IMR-90 (cell line): ENCODE measurements at regions not wholly inside any gene's neighbourhood (a gene's known extent, or its start where the extent isn't known, plus 50 kb on each side); places are given as distances from the start of the nearest gene placed in this dataset.

Source experiments
- ATAC-seq: fragments of 200-7000 bp; cut with Tn5 transposase; 2 replicates; pipeline ENCODE4 v1.9.1; 2020; ENCODE audit warnings: low read depth, mild to moderate bottlenecking, moderate library complexity
- BruUV-seq: library from RNA; stranded (reverse); fragments of 400-500 nt; replicated peaks from 2 replicates; lab custom pipeline; 2021; lab: Mats Ljungman, UMichigan
- CTCF ChIA-PET: fragments of 300-600 bp; formaldehyde crosslinking; extraction: SDS; loops from one replicate; lab custom pipeline; 2021; ENCODE audit warnings: antibody characterized with exemption; lab: Yijun Ruan, JAX
- POLR2A ChIA-PET: fragments of 300-600 bp; sonication (Branson Sonifier 250); formaldehyde crosslinking; loops from one replicate; lab custom pipeline; 2022; ENCODE audit warnings: antibody characterized with exemption; ENCODE audit not compliant: unreplicated experiment; lab: Charles Lee
- DNase-seq: peaks from one replicate; pipeline ENCODE4 v3.0.0; 2013
- H2AFZ ChIP-seq: replicated peaks from 2 replicates; pipeline ENCODE3; 2013; ENCODE audit warnings: low read length, mild to moderate bottlenecking; ENCODE audit not compliant: poor library complexity
- H2AK5ac ChIP-seq: 2 replicates; pipeline ENCODE4 v1.6.1; 2013; ENCODE audit warnings: low read depth, low read length, inconsistent platforms
- H2AK9ac ChIP-seq: replicated peaks from 2 replicates; pipeline ENCODE3; 2013; ENCODE audit warnings: mild to moderate bottlenecking, low read depth, low read length, moderate library complexity; ENCODE audit not compliant: poor library complexity
- H2BK120ac ChIP-seq: 2 replicates; pipeline ENCODE4 v1.6.1; 2013; ENCODE audit warnings: low read depth, low read length, inconsistent platforms
- H2BK15ac ChIP-seq: 3 replicates; pipeline ENCODE4 v1.6.1; 2013; ENCODE audit warnings: low read depth, low read length, inconsistent platforms
- H2BK20ac ChIP-seq: 2 replicates; pipeline ENCODE4 v1.6.1; 2013; ENCODE audit warnings: low read depth, mild to moderate bottlenecking, inconsistent platforms, low read length, moderate library complexity
- H2BK5ac ChIP-seq: 2 replicates; pipeline ENCODE4 v1.6.1; 2013; ENCODE audit warnings: mild to moderate bottlenecking, low read depth, low read length, inconsistent platforms; ENCODE audit not compliant: poor library complexity, severe bottlenecking
- H3K14ac ChIP-seq: replicated peaks from 2 replicates; pipeline ENCODE4 v1.6.1; 2013; ENCODE audit warnings: low read depth, low read length, inconsistent platforms
- H3K18ac ChIP-seq: 2 replicates; pipeline ENCODE4 v1.6.1; 2013; ENCODE audit warnings: low read depth, low read length, control low read depth
- H3K23ac ChIP-seq: 2 replicates; pipeline ENCODE4 v1.6.1; 2013; ENCODE audit warnings: low read depth, low read length, inconsistent platforms
- H3K27ac ChIP-seq: 2 replicates; pipeline ENCODE4 v1.5.1; 2013; ENCODE audit warnings: mild to moderate bottlenecking, control low read depth, low read length; ENCODE audit not compliant: insufficient read depth
- H3K27me3 ChIP-seq: 2 replicates; pipeline ENCODE4 v1.6.1; 2013; ENCODE audit warnings: low read length; ENCODE audit not compliant: control insufficient read depth, insufficient read depth
- H3K36me3 ChIP-seq: 2 replicates; pipeline ENCODE4 v1.6.1; 2013; ENCODE audit warnings: low read length, mixed read lengths; ENCODE audit not compliant: control insufficient read depth, insufficient read depth
- H3K4ac ChIP-seq: 2 replicates; pipeline ENCODE4 v1.6.1; 2013; ENCODE audit warnings: low read depth, low read length, inconsistent platforms
- H3K4me1 ChIP-seq: 2 replicates; pipeline ENCODE4 v1.6.1; 2013; ENCODE audit warnings: low read length, mixed read lengths; ENCODE audit not compliant: control insufficient read depth, insufficient read depth
- H3K4me2 ChIP-seq: 2 replicates; pipeline ENCODE4 v1.6.1; 2013; ENCODE audit warnings: low read depth, mild to moderate bottlenecking, control low read depth, low read length, moderate library complexity
- H3K4me3 ChIP-seq: 2 replicates; pipeline ENCODE4 v1.5.1; 2013; ENCODE audit warnings: low read depth, mild to moderate bottlenecking, control low read depth, low read length, moderate library complexity; ENCODE audit not compliant: insufficient read depth
- H3K56ac ChIP-seq: 2 replicates; pipeline ENCODE4 v1.6.1; 2013; ENCODE audit warnings: low read length, inconsistent platforms; ENCODE audit not compliant: insufficient read depth; ENCODE audit errors: extremely low read depth
- H3K79me1 ChIP-seq, 2 experiments: 2 replicates each; pipeline ENCODE4 v1.6.1; 2013; ENCODE audit warnings: low read length in 2 of 2, inconsistent platforms in 1 of 2, low read depth in 1 of 2
- H3K9ac ChIP-seq: 2 replicates; pipeline ENCODE4 v1.6.1; 2013; ENCODE audit warnings: low read depth, low read length, control low read depth
- H3K9me1 ChIP-seq: 2 replicates; pipeline ENCODE4 v1.6.1; 2013; ENCODE audit warnings: low read length, inconsistent platforms; ENCODE audit not compliant: insufficient read depth
- H3K9me3 ChIP-seq: 2 replicates; pipeline ENCODE4 v1.6.1; 2013; ENCODE audit warnings: low read length; ENCODE audit not compliant: control insufficient read depth, insufficient read depth
- H4K20me1 ChIP-seq: 2 replicates; pipeline ENCODE4 v1.6.1; 2013; ENCODE audit warnings: low read length, inconsistent platforms; ENCODE audit not compliant: insufficient read depth
- H4K5ac ChIP-seq: 2 replicates; pipeline ENCODE4 v1.6.1; 2013; ENCODE audit warnings: mild to moderate bottlenecking, low read depth, low read length, control low read depth
- H4K8ac ChIP-seq, 2 experiments: 2 replicates each; pipeline ENCODE4 v1.6.1; 2013; ENCODE audit warnings: low read depth in 2 of 2, low read length in 2 of 2, control low read depth in 1 of 2, inconsistent platforms in 1 of 2
- H4K91ac ChIP-seq: 2 replicates; pipeline ENCODE4 v1.6.1; 2013; ENCODE audit warnings: low read depth, low read length, inconsistent platforms; ENCODE audit not compliant: insufficient read depth
- BHLHE40 ChIP-seq: fragments of 150-350 bp; IDR thresholded peaks from 2 replicates; pipeline ENCODE4 v1.6.1; 2016; ENCODE audit warnings: mild to moderate bottlenecking, low read depth, low read length
- CEBPB ChIP-seq: IDR thresholded peaks from 2 replicates; pipeline ENCODE4 v1.6.1; 2012; ENCODE audit warnings: low read depth, low read length, improper control_type of control experiment
- CHD1 ChIP-seq: IDR thresholded peaks from 2 replicates; pipeline ENCODE4 v1.6.1; 2012; ENCODE audit warnings: low read depth, low read length, improper control_type of control experiment
- CTCF ChIP-seq: conservative IDR thresholded peaks from 2 replicates; pipeline ENCODE4 v1.5.1; 2012; ENCODE audit warnings: mild to moderate bottlenecking, low read depth, low read length, improper control_type of control experiment
- FOS ChIP-seq: fragments of 150-350 bp; IDR thresholded peaks from 2 replicates; pipeline ENCODE4 v1.6.1; 2016; ENCODE audit warnings: low read depth, low read length
- MAFK ChIP-seq: IDR thresholded peaks from 2 replicates; pipeline ENCODE4 v1.6.1; 2012; ENCODE audit warnings: low read depth, low read length, improper control_type of control experiment
- MAZ ChIP-seq: IDR thresholded peaks from 2 replicates; pipeline ENCODE4 v1.6.1; 2012; ENCODE audit warnings: low read depth, mild to moderate bottlenecking, low read length, improper control_type of control experiment, moderate library complexity, borderline replicate concordance
- MXI1 ChIP-seq: IDR thresholded peaks from 2 replicates; pipeline ENCODE4 v1.6.1; 2012; ENCODE audit warnings: low read depth, mild to moderate bottlenecking, low read length, moderate library complexity, borderline replicate concordance
- NFE2L2 ChIP-seq: fragments of 150-350 bp; IDR thresholded peaks from 2 replicates; pipeline ENCODE4 v1.6.1; 2016; ENCODE audit warnings: low read depth, mild to moderate bottlenecking, low read length
- POLR2A ChIP-seq: IDR thresholded peaks from 2 replicates; pipeline ENCODE4 v1.6.1; 2012; ENCODE audit warnings: mild to moderate bottlenecking, low read depth, low read length
- RAD21 ChIP-seq: IDR thresholded peaks from 2 replicates; pipeline ENCODE4 v1.6.1; 2012; ENCODE audit warnings: low read length, improper control_type of control experiment
- RCOR1 ChIP-seq: IDR thresholded peaks from 2 replicates; pipeline ENCODE4 v1.6.1; 2012; ENCODE audit warnings: mild to moderate bottlenecking, low read length, improper control_type of control experiment; ENCODE audit not compliant: insufficient replicate concordance
- RFX5 ChIP-seq: IDR thresholded peaks from 2 replicates; pipeline ENCODE4 v1.8.0; 2012; ENCODE audit warnings: low read depth, mild to moderate bottlenecking, low read length, moderate library complexity
- SMC3 ChIP-seq: fragments of 150-350 bp; IDR thresholded peaks from 2 replicates; pipeline ENCODE4 v1.6.1; 2016; ENCODE audit warnings: low read depth, mild to moderate bottlenecking, antibody characterized with exemption, low read length, moderate library complexity
- WGBS, 2 experiments: methylation state at CpG; one replicate each; pipeline versions ENCODE4 v1.1.5 to v1.1.7; 2013; ENCODE audit warnings: missing lambda C conversion rate in 2 of 2; ENCODE audit not compliant: insufficient read length in 1 of 2; ENCODE audit errors: extremely low coverage in 2 of 2; 5-methylcytosine and 5-hydroxymethylcytosine counted together
- dilution Hi-C: fragments of 300-500 bp; cut with HindIII; formaldehyde crosslinking; loops from one replicate; pipeline ENCODE4 v1.14.3; 2018; ENCODE audit warnings: low sequenced_read_pairs; ENCODE audit not compliant: unreplicated experiment
- in situ Hi-C: fragments of 300-500 bp; cut with MboI; formaldehyde crosslinking; loops from 3 replicates; pipeline ENCODE4 v1.14.3; 2019; ENCODE audit warnings: low sequenced_read_pairs, inconsistent platforms, mixed read lengths
- intact Hi-C: fragments of 100-400 bp; cut with micrococcal nuclease; formaldehyde crosslinking; loops from 2 replicates; pipeline ENCODE4 v1.10.0; 2022
- TF ChIP-seq, protein P1 (sequence below): fragments of 150-350 bp; IDR thresholded peaks from 2 replicates; pipeline ENCODE4 v1.6.1; 2016; ENCODE audit warnings: low read depth, mild to moderate bottlenecking, low read length, moderate library complexity, borderline replicate concordance
- TF ChIP-seq, protein P2 (sequence below): fragments of 150-350 bp; IDR thresholded peaks from 2 replicates; pipeline ENCODE4 v1.6.1; 2017; ENCODE audit warnings: mild to moderate bottlenecking, antibody characterized with exemption, low read length, low read depth

DNA sequence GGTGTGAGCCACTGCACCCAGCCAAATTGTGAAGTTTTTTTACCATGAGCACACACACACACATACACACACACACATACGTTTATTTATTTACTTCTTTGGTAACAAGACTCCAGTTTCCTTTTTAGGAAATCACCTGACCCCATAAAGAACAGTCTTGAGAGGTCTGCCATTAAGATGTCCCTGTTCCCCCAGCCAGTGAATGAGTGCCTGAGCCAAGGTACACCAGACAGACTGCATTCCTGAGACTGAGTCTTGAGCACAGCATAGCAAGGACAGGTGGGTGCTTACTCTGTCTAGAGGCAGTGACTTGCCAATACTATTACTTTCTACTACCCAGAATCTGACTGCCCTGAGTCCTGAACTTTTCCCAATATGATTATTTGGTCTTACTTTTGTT is 167.2 kb upstream of the SATB2 start:
- no peak for DNase-seq
- no peak overlapping the region for H2BK15ac ChIP-seq
- H3K36me3 ChIP-seq, result no peaks in the 10 kb centered on the region
- H3K4me1 ChIP-seq, result no peaks in the 10 kb centered on the region
- no peak overlapping the region for H2AK5ac ChIP-seq
- no peak overlapping the region for H3K4ac ChIP-seq
- POLR2A ChIA-PET, result no interaction called here
- H3K9me3 ChIP-seq, result no peaks in the 10 kb centered on the region
- no peak overlapping the region for H3K56ac ChIP-seq
- in situ Hi-C loops (no loop called here), intact Hi-C loops (no loop called here), dilution Hi-C loops (no loop called here)
- H4K8ac ChIP-seq, result no peak overlapping the region
- ATAC-seq, result no peak
- no CpG with 5 or more reads among the region's 1 CpG for WGBS, 2 experiments
- BruUV-seq, result no TSS peak
- no peak overlapping the region for H4K5ac ChIP-seq
- H3K9me1 ChIP-seq, result no peaks in the 10 kb centered on the region
- H2BK120ac ChIP-seq, result no peak overlapping the region
- no peak overlapping the region for H3K9ac ChIP-seq
- no peak overlapping the region for H2BK20ac ChIP-seq
- no peaks in the 10 kb centered on the region for H3K79me1 ChIP-seq
- H3K4me2 ChIP-seq, result no peak overlapping the region
- H2AK9ac ChIP-seq, result no peak overlapping the region
- no peak overlapping the region for H3K4me3 ChIP-seq
- no peaks in the 10 kb centered on the region for H3K27me3 ChIP-seq
- H2AFZ ChIP-seq, result no peak overlapping the region
- no peak overlapping the region for H3K18ac ChIP-seq
- TF ChIP-seq, protein P1, sequence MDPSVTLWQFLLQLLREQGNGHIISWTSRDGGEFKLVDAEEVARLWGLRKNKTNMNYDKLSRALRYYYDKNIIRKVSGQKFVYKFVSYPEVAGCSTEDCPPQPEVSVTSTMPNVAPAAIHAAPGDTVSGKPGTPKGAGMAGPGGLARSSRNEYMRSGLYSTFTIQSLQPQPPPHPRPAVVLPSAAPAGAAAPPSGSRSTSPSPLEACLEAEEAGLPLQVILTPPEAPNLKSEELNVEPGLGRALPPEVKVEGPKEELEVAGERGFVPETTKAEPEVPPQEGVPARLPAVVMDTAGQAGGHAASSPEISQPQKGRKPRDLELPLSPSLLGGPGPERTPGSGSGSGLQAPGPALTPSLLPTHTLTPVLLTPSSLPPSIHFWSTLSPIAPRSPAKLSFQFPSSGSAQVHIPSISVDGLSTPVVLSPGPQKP, result no peak
- TF ChIP-seq, protein P2, sequence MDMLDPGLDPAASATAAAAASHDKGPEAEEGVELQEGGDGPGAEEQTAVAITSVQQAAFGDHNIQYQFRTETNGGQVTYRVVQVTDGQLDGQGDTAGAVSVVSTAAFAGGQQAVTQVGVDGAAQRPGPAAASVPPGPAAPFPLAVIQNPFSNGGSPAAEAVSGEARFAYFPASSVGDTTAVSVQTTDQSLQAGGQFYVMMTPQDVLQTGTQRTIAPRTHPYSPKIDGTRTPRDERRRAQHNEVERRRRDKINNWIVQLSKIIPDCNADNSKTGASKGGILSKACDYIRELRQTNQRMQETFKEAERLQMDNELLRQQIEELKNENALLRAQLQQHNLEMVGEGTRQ, result no peak
- TF ChIP-seq NFE2L2, result no peak
- no peak for TF ChIP-seq RCOR1
- no peak for TF ChIP-seq SMC3
- no peak for TF ChIP-seq RAD21
- TF ChIP-seq CHD1, result no peak
- TF ChIP-seq BHLHE40, result no peak
- TF ChIP-seq MXI1, result no peak
- TF ChIP-seq CEBPB, result no peak
- TF ChIP-seq MAZ, result no peak
- no peak for TF ChIP-seq FOS
- no peak for TF ChIP-seq MAFK
- no peak for TF ChIP-seq POLR2A
- no peak for TF ChIP-seq CTCF
- no peak for TF ChIP-seq RFX5
- no peak overlapping the region for H4K91ac ChIP-seq
- H2BK5ac ChIP-seq, result no peak overlapping the region
- no peak overlapping the region for H3K27ac ChIP-seq
- no peak overlapping the region for H3K23ac ChIP-seq
- CTCF ChIA-PET, result no interaction called here
- no peak overlapping the region for H3K14ac ChIP-seq
- H4K20me1 ChIP-seq, result no peaks in the 10 kb centered on the region
